ENCODE measurements at regions not wholly inside any gene's neighbourhood (a gene's known extent, or its start where the extent isn't known, plus 50 kb on each side); places are given as distances from the start of the nearest gene placed in this dataset.

GRCh38 chr16:85494315-85494714 lies 118.8 kb upstream of the GSE1 start:
- no peak for DNase-seq (ENCODE audit: low read depth)

GRCh38 chr16:85495259-85495658 lies 117.9 kb upstream of the GSE1 start:
- no peak for DNase-seq (ENCODE audit: low read depth)

GRCh38 chr16:85495823-85496538 lies 117.1 kb upstream of the GSE1 start:
- DNase-seq (ENCODE audit: low read depth) = no peak

GRCh38 chr16:85497622-85498314 lies 115.4 kb upstream of the GSE1 start:
- no peak for DNase-seq (ENCODE audit: low read depth)

- DNase-seq (ENCODE audit: low read depth) = no peak
Measured at GRCh38 chr16:85498607-85499006, 114.5 kb upstream of the GSE1 start.

- no peak for DNase-seq (ENCODE audit: low read depth)
Measured at GRCh38 chr16:85500220-85500619, 112.9 kb upstream of the GSE1 start.

- no peak for DNase-seq (ENCODE audit: low read depth)
Measured at GRCh38 chr16:85501900-85502299, 111.2 kb upstream of the GSE1 start.

- no peak for DNase-seq (ENCODE audit: low read depth)
Measured at GRCh38 chr16:85502357-85502756, 110.8 kb upstream of the GSE1 start.

GRCh38 chr16:85503679-85504231 lies 109.4 kb upstream of the GSE1 start:
- no peak for DNase-seq (ENCODE audit: low read depth)

GRCh38 chr16:85504242-85504641 lies 108.9 kb upstream of the GSE1 start:
- no peak for DNase-seq (ENCODE audit: low read depth)

GRCh38 chr16:85505794-85506634 lies 107.1 kb upstream of the GSE1 start:
- no peak for DNase-seq (ENCODE audit: low read depth)

- DNase-seq (ENCODE audit: low read depth) = no peak
Measured at GRCh38 chr16:85506635-85506911, 106.5 kb upstream of the GSE1 start.

GRCh38 chr16:85507342-85507741 lies 105.8 kb upstream of the GSE1 start:
- no peak for DNase-seq (ENCODE audit: low read depth)

- DNase-seq (ENCODE audit: low read depth) = no peak
Measured at GRCh38 chr16:85508388-85508787, 104.7 kb upstream of the GSE1 start.

GRCh38 chr16:85508993-85509392 lies 104.1 kb upstream of the GSE1 start:
- DNase-seq (ENCODE audit: low read depth) = no peak

- no peak for DNase-seq (ENCODE audit: low read depth)
Measured at GRCh38 chr16:85510041-85510659, 103.0 kb upstream of the GSE1 start.

- DNase-seq (ENCODE audit: low read depth) = no peak
Measured at GRCh38 chr16:85511938-85512807, 100.9 kb upstream of the GSE1 start.

- no peak for DNase-seq (ENCODE audit: low read depth)
Measured at GRCh38 chr16:85512808-85513115, 100.4 kb upstream of the GSE1 start.

- DNase-seq (ENCODE audit: low read depth) = no peak
Measured at GRCh38 chr16:85513180-85513579, 99.9 kb upstream of the GSE1 start.

- no peak for DNase-seq (ENCODE audit: low read depth)
Measured at GRCh38 chr16:85513649-85514048, 99.5 kb upstream of the GSE1 start.

- DNase-seq (ENCODE audit: low read depth) = no peak
Measured at GRCh38 chr16:85514295-85514597, 98.9 kb upstream of the GSE1 start.
